RPMI8226 (cell line): ENCODE measurements at regions not wholly inside any gene's neighbourhood (a gene's known extent, or its start where the extent isn't known, plus 50 kb on each side); places are given as distances from the start of the nearest gene placed in this dataset.
"Not testable (repeated sequence)": the region's sequence is repeated elsewhere in the genome, so short reads cannot be mapped to it uniquely, and the experiment has no call there.

Source experiments
- DNase-seq: peaks from one replicate; pipeline ENCODE4 v3.0.0-alpha.2; 2015

- DNase-seq: no peak
Observed at GRCh38 chr5:98330871-98331270, 442.6 kb upstream of the RGMB start.

GRCh38 chr5:98333921-98334320, 439.5 kb upstream of the RGMB start:
- no peak for DNase-seq

- DNase-seq: no peak
Observed at GRCh38 chr5:98334946-98335345, 438.5 kb upstream of the RGMB start.

- no peak for DNase-seq
Observed at GRCh38 chr5:98339141-98339848, 434.2 kb upstream of the RGMB start.

GRCh38 chr5:98341038-98342032, 432.1 kb upstream of the RGMB start:
- no peak for DNase-seq

GRCh38 chr5:98342958-98343660, 430.4 kb upstream of the RGMB start:
- not testable (repeated sequence) for DNase-seq

GRCh38 chr5:98349251-98349989, 424.0 kb upstream of the RGMB start:
- peak; percentile 30 for DNase-seq

- no peak for DNase-seq
Observed at GRCh38 chr5:98349990-98350365, 423.5 kb upstream of the RGMB start.

- DNase-seq: no peak
Observed at GRCh38 chr5:98354922-98355321, 418.5 kb upstream of the RGMB start.

- DNase-seq: no peak
Observed at GRCh38 chr5:98360548-98360947, 412.9 kb upstream of the RGMB start.

- DNase-seq: no peak
Observed at GRCh38 chr5:98363157-98363556, 410.3 kb upstream of the RGMB start.

GRCh38 chr5:98364549-98364948, 408.9 kb upstream of the RGMB start:
- no peak for DNase-seq

- DNase-seq: no peak
Observed at GRCh38 chr5:98365126-98365525, 408.3 kb upstream of the RGMB start.

GRCh38 chr5:98368141-98368540, 405.3 kb upstream of the RGMB start:
- no peak for DNase-seq

- no peak for DNase-seq
Observed at GRCh38 chr5:98372351-98372750, 401.1 kb upstream of the RGMB start.

GRCh38 chr5:98391921-98392625, 381.4 kb upstream of the RGMB start:
- no peak for DNase-seq

GRCh38 chr5:98393205-98393604, 380.3 kb upstream of the RGMB start:
- DNase-seq: not testable (repeated sequence)

- no peak for DNase-seq
Observed at GRCh38 chr5:98397081-98397480, 376.4 kb upstream of the RGMB start.

- DNase-seq: no peak
Observed at GRCh38 chr5:98398465-98398864, 375.0 kb upstream of the RGMB start.

GRCh38 chr5:98401656-98402055, 371.8 kb upstream of the RGMB start:
- no peak for DNase-seq

GRCh38 chr5:98402130-98402529, 371.3 kb upstream of the RGMB start:
- DNase-seq: no peak

- no peak for DNase-seq
Observed at GRCh38 chr5:98403131-98403530, 370.3 kb upstream of the RGMB start.
